Muscle of leg (tissue), 3 donors: ENCODE measurements at regions not wholly inside any gene's neighbourhood (a gene's known extent, or its start where the extent isn't known, plus 50 kb on each side); places are given as distances from the start of the nearest gene placed in this dataset.

Experiments
- DNase-seq: peaks from one replicate; pipeline ENCODE4 v3.0.0; 2013
- H3K27ac ChIP-seq: one replicate; pipeline ENCODE4 v1.5.1; 2013; ENCODE audit warnings: mild to moderate bottlenecking, low read length, control low read depth
- H3K27me3 ChIP-seq: one replicate; pipeline ENCODE4 v1.6.1; 2013; ENCODE audit warnings: low read length; ENCODE audit not compliant: control insufficient read depth, insufficient read depth
- H3K36me3 ChIP-seq: one replicate; pipeline ENCODE4 v1.6.1; 2013; ENCODE audit warnings: low read length; ENCODE audit not compliant: control insufficient read depth, insufficient read depth
- H3K4me1 ChIP-seq: one replicate; pipeline ENCODE4 v1.6.1; 2013; ENCODE audit warnings: low read length; ENCODE audit not compliant: control insufficient read depth, insufficient read depth
- H3K4me3 ChIP-seq: one replicate; pipeline ENCODE4 v1.5.1; 2013; ENCODE audit warnings: low read length, control low read depth
- H3K9me3 ChIP-seq: replicated peaks from 2 replicates; pipeline ENCODE4 v1.6.1; 2013; ENCODE audit warnings: low read depth, low read length; ENCODE audit not compliant: control insufficient read depth
- WGBS: methylation state at CpG from one replicate; pipeline ENCODE4 v1.1.5; 2013; ENCODE audit warnings: missing lambda C conversion rate; ENCODE audit not compliant: insufficient coverage; 5-methylcytosine and 5-hydroxymethylcytosine counted together

GRCh38 chr2:120497261-120497977, 151.5 kb downstream of the INHBB start:
- Histone ChIP-seq H3K27me3 (peaks cover 2% of the 10 kb centered on the region), H3K4me1 (no peaks in the 10 kb centered on the region), H3K36me3 (no peaks in the 10 kb centered on the region), H3K4me3 (no peak overlapping the region), H3K27ac (no peak overlapping the region), H3K9me3 (no peaks in the 10 kb centered on the region)
- WGBS = 75% methylated on average over 2 of the region's 7 CpGs
- no peak for DNase-seq

GRCh38 chr2:120498121-120498520, 152.2 kb downstream of the INHBB start:
- 82% methylated on average over 2 of the region's 3 CpGs for WGBS

GRCh38 chr2:120498576-120499394, 152.8 kb downstream of the INHBB start:
- Histone ChIP-seq H3K9me3 (no peaks in the 10 kb centered on the region), H3K4me3 (no peak overlapping the region), H3K4me1 (no peaks in the 10 kb centered on the region), H3K27me3 (peaks cover 2% of the 10 kb centered on the region), H3K36me3 (no peaks in the 10 kb centered on the region), H3K27ac (no peak overlapping the region)
- DNase-seq = no peak
- WGBS = 71% methylated on average over 8 of the region's 13 CpGs

More at GRCh38 chr2:120498121-120498520, 152.2 kb downstream of the INHBB start:
- Histone ChIP-seq H3K36me3 (no peaks in the 10 kb centered on the region), H3K27ac (no peak overlapping the region), H3K27me3 (peaks cover 2% of the 10 kb centered on the region), H3K9me3 (no peaks in the 10 kb centered on the region), H3K4me1 (no peaks in the 10 kb centered on the region), H3K4me3 (no peak overlapping the region)
- no peak for DNase-seq

GRCh38 chr2:120499784-120500495, 154.0 kb downstream of the INHBB start:
- 72% methylated on average over 13 of the region's 13 CpGs for WGBS

GRCh38 chr2:120501591-120501990, 155.7 kb downstream of the INHBB start:
- no peak for DNase-seq
- WGBS = 37% methylated on average over 4 of the region's 8 CpGs
- Histone ChIP-seq H3K27ac (no peak overlapping the region), H3K4me3 (no peak overlapping the region), H3K36me3 (no peaks in the 10 kb centered on the region), H3K9me3 (no peaks in the 10 kb centered on the region), H3K4me1 (no peaks in the 10 kb centered on the region), H3K27me3 (peaks cover 6% of the 10 kb centered on the region)

More at GRCh38 chr2:120499784-120500495, 154.0 kb downstream of the INHBB start:
- no peaks in the 10 kb centered on the region for H3K9me3 ChIP-seq
- H3K27ac ChIP-seq = no peak overlapping the region
- no peaks in the 10 kb centered on the region for H3K36me3 ChIP-seq
- H3K27me3 ChIP-seq = peaks cover 2% of the 10 kb centered on the region
- DNase-seq = no peak
- H3K4me3 ChIP-seq = no peak overlapping the region
- H3K4me1 ChIP-seq = no peaks in the 10 kb centered on the region

- Histone ChIP-seq H3K9me3 (no peaks in the 10 kb centered on the region), H3K27ac (no peak overlapping the region), H3K4me3 (no peak overlapping the region), H3K27me3 (peaks cover 6% of the 10 kb centered on the region), H3K4me1 (no peaks in the 10 kb centered on the region), H3K36me3 (no peaks in the 10 kb centered on the region)
- 76% methylated on average over 6 of the region's 6 CpGs for WGBS
- no peak for DNase-seq
Observed at GRCh38 chr2:120502357-120502756, 156.4 kb downstream of the INHBB start.

- no peaks in the 10 kb centered on the region for H3K36me3 ChIP-seq
- no peak overlapping the region for H3K27ac ChIP-seq
- no peaks in the 10 kb centered on the region for H3K9me3 ChIP-seq
- peaks cover 6% of the 10 kb centered on the region for H3K27me3 ChIP-seq
- H3K4me3 ChIP-seq = no peak overlapping the region
- no peak for DNase-seq
- WGBS = 89% methylated on average over 2 of the region's 2 CpGs
- no peaks in the 10 kb centered on the region for H3K4me1 ChIP-seq
Observed at GRCh38 chr2:120502761-120503160, 156.8 kb downstream of the INHBB start.

- Histone ChIP-seq H3K27me3 (peaks cover 6% of the 10 kb centered on the region), H3K9me3 (no peaks in the 10 kb centered on the region), H3K36me3 (no peaks in the 10 kb centered on the region), H3K4me3 (no peak overlapping the region), H3K4me1 (peaks cover 1% of the 10 kb centered on the region), H3K27ac (no peak overlapping the region)
- WGBS = 78% methylated on average over 17 of the region's 17 CpGs
- no peak for DNase-seq
Observed at GRCh38 chr2:120503206-120503792, 157.4 kb downstream of the INHBB start.

GRCh38 chr2:120503793-120504571, 158.0 kb downstream of the INHBB start:
- DNase-seq = no peak
- Histone ChIP-seq H3K4me3 (no peak overlapping the region), H3K4me1 (peaks cover 7% of the 10 kb centered on the region), H3K27me3 (peaks cover 6% of the 10 kb centered on the region), H3K36me3 (no peaks in the 10 kb centered on the region), H3K9me3 (no peaks in the 10 kb centered on the region), H3K27ac (no peak overlapping the region)
- 76% methylated on average over 22 of the region's 23 CpGs for WGBS
